GM18498 (cell line): ENCODE measurements at regions not wholly inside any gene's neighbourhood (a gene's known extent, or its start where the extent isn't known, plus 50 kb on each side); places are given as distances from the start of the nearest gene placed in this dataset.

Source experiments
- ATAC-seq: cut with Tn5 transposase; IDR thresholded peaks from one replicate; pipeline ENCODE4 v1.9.1; 2021; ENCODE audit warnings: mild to moderate bottlenecking, moderate library complexity; ENCODE audit not compliant: unreplicated experiment

DNA sequence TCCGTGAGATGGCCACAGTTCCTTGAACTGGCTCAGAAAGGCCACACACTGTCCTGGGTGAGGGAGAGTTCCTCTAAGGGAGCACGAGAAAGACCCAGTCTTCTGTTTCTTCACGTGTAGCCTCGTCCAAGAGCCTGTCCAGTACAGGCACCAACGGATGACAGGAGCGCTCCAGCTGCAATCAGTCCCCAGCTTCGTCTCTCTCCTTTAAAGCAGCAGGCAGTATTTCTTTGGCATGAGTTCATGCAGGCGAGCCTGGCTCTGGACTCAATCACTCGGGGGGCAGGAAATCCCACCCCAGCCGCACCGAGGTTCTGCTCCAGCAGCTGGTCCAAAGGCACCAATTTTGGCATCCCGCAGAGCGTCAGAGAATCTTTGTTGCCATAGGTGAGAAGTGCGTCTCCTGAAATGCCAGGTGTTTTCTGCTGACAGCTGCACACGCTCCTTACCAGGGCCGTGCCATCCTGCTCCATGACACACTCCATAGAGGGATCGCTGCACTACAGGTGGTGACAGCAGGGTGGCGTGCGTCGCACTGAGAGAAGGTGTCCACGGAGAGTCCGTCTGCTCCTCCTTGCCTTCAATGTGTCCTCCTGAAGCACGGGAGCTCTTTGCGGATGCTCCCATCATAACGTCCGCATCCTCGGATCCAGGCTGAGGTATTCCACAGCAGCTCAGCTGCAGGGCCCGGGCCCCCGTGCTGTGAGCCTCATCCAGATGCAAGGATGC lies 59.6 kb upstream of the AFDN start:
- no peak for ATAC-seq

DNA sequence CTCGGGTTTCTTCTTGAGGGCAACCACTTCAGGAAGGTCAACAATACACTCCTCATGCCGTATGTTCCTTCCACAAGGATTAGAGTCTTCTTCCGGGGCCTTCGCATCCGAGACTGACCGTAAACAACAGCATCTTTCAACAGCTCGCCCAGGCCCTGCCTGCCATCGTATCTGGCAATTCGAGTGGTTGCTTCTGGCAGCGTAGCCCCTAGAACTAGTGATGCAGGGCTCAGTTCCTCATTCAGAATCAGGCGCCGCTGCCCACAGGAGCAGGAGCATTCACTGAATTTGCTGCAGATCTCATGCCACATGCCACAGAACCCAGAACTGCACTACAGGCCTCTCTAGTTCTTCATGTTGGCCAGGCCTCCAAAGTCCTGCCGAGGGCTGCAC lies 59.0 kb upstream of the AFDN start:
- no peak for ATAC-seq

DNA sequence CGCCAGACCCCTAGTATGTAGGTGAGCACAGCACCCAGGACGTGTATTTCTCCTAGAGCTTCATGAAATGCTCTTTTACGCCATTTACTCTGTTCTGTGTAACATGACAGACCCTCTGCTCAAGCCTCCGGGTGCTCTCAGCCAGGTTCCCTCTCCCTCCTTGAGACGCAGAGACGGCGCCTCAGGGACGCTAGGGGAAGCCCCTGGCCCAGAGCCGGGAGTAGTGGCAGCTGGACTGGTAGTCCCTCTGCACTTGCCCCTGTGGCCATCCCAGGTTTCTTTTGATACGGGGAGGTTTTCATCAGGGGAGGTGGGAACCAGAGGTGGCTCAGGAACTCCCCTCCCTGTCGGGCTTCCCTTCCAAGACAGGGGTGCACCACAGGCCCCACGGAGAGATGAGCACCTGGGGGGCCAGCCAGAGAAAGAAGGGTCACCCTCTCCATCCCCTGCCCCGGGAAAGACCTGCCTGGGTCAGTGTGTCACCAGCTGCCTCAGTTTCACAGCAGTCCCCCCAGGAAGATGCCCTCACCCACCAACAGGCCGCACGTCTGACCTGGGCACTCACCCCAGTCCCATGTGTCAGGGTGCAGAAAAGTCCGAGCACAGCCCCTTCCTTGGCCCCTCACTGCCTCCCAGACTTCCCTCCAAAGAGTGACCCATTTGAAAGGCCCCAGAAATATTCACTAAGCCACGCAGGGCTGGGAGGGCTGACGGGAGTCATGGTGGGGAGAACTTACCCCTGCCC lies 58.1 kb upstream of the AFDN start:
- ATAC-seq, result no peak

GRCh38 chr6:167769408-167770190 lies 57.1 kb upstream of the AFDN start:
- ATAC-seq, result no peak

- ATAC-seq, result no peak
Observed at GRCh38 chr6:167770291-167770955, 56.3 kb upstream of the AFDN start.

GRCh38 chr6:167774881-167775280 lies 51.8 kb upstream of the AFDN start:
- ATAC-seq, result no peak

- no peak for ATAC-seq
Observed at GRCh38 chr6:167776906-167777627, 49.6 kb upstream of the AFDN start.
